ENCODE measurements at regions not wholly inside any gene's neighbourhood (a gene's known extent, or its start where the extent isn't known, plus 50 kb on each side); places are given as distances from the start of the nearest gene placed in this dataset.

- no peak overlapping the region for H3K4me3 ChIP-seq (ENCODE audit: low read depth, low read length)
- no peak for TF ChIP-seq CTCF (IDR thresholded peaks at IDR 0.05; ENCODE audit: borderline replicate concordance, insufficient read depth, low read depth, low read length)
Measured at GRCh38 chr12:118750666-118751065, 230.7 kb upstream of the SRRM4 start.

GRCh38 chr12:118751355-118751754, 230.0 kb upstream of the SRRM4 start:
- TF ChIP-seq CTCF (IDR thresholded peaks at IDR 0.05; ENCODE audit: borderline replicate concordance, insufficient read depth, low read depth, low read length): no peak
- no peak overlapping the region for H3K4me3 ChIP-seq (ENCODE audit: low read depth, low read length)

GRCh38 chr12:118760623-118761022, 220.7 kb upstream of the SRRM4 start:
- no peak overlapping the region for H3K4me3 ChIP-seq (ENCODE audit: low read depth, low read length)
- TF ChIP-seq CTCF (IDR thresholded peaks at IDR 0.05; ENCODE audit: borderline replicate concordance, insufficient read depth, low read depth, low read length): no peak

GRCh38 chr12:118763234-118763633, 218.1 kb upstream of the SRRM4 start:
- no peak overlapping the region for H3K4me3 ChIP-seq (ENCODE audit: low read depth, low read length)
- no peak for TF ChIP-seq CTCF (IDR thresholded peaks at IDR 0.05; ENCODE audit: borderline replicate concordance, insufficient read depth, low read depth, low read length)

GRCh38 chr12:118773956-118774723, 207.2 kb upstream of the SRRM4 start:
- TF ChIP-seq CTCF (IDR thresholded peaks at IDR 0.05; ENCODE audit: borderline replicate concordance, insufficient read depth, low read depth, low read length): no peak
- H3K4me3 ChIP-seq (ENCODE audit: low read depth, low read length): no peak overlapping the region

- H3K4me3 ChIP-seq (ENCODE audit: low read depth, low read length): no peak overlapping the region
- TF ChIP-seq CTCF (IDR thresholded peaks at IDR 0.05; ENCODE audit: borderline replicate concordance, insufficient read depth, low read depth, low read length): no peak
Measured at GRCh38 chr12:118777504-118777903, 203.8 kb upstream of the SRRM4 start.

GRCh38 chr12:118778077-118778476, 203.3 kb upstream of the SRRM4 start:
- no peak overlapping the region for H3K4me3 ChIP-seq (ENCODE audit: low read depth, low read length)
- TF ChIP-seq CTCF (IDR thresholded peaks at IDR 0.05; ENCODE audit: borderline replicate concordance, insufficient read depth, low read depth, low read length): no peak
